DND-41 (cell line): ENCODE measurements at regions not wholly inside any gene's neighbourhood (a gene's known extent, or its start where the extent isn't known, plus 50 kb on each side); places are given as distances from the start of the nearest gene placed in this dataset.

Experiments used
- EZH2 ChIP-seq: IDR thresholded peaks from 3 replicates; pipeline ENCODE4 v1.6.1; 2012; ENCODE audit warnings: borderline replicate concordance, low read depth, mild to moderate bottlenecking, moderate library complexity, low read length, inconsistent platforms; ENCODE audit not compliant: severe bottlenecking
- TF ChIP-seq, protein P1 (sequence below): IDR thresholded peaks from 2 replicates; pipeline ENCODE4 v1.5.1; 2012; ENCODE audit warnings: borderline replicate concordance, low read length, moderate library complexity, mild to moderate bottlenecking; ENCODE audit not compliant: poor library complexity, severe bottlenecking; ENCODE audit errors: extremely low read depth

DNA sequence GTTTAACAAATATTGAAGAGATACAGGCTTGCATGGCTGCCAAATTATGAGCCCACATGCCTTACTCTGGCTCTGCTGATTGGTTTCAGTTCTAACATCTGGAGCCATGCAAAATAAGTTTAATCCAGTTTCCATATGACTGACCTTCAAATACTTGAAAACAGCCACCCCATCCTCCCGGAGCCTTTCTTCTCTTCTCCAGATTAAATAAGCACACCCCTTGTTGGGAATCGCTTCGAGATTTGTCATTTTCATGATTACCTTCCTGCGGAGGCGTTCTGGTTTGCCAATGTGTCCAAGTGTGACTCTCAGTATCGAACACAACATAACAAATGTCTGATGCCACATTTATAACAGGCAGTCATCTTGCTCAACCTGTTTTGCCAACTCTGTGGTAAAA, 101.6 kb upstream of the JADE1 start:
- TF ChIP-seq, protein P1, sequence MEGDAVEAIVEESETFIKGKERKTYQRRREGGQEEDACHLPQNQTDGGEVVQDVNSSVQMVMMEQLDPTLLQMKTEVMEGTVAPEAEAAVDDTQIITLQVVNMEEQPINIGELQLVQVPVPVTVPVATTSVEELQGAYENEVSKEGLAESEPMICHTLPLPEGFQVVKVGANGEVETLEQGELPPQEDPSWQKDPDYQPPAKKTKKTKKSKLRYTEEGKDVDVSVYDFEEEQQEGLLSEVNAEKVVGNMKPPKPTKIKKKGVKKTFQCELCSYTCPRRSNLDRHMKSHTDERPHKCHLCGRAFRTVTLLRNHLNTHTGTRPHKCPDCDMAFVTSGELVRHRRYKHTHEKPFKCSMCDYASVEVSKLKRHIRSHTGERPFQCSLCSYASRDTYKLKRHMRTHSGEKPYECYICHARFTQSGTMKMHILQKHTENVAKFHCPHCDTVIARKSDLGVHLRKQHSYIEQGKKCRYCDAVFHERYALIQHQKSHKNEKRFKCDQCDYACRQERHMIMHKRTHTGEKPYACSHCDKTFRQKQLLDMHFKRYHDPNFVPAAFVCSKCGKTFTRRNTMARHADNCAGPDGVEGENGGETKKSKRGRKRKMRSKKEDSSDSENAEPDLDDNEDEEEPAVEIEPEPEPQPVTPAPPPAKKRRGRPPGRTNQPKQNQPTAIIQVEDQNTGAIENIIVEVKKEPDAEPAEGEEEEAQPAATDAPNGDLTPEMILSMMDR, result no peak
- no peak for TF ChIP-seq EZH2
